GM12878 (cell line): ENCODE measurements at regions not wholly inside any gene's neighbourhood (a gene's known extent, or its start where the extent isn't known, plus 50 kb on each side); places are given as distances from the start of the nearest gene placed in this dataset.

ENCODE experiments used
- ATAC-seq: fragments of 200-7000 bp; cut with Tn5 transposase; 3 replicates; pipeline ENCODE4 v1.9.1; 2020; ENCODE audit warnings: mild to moderate bottlenecking, moderate library complexity
- BruUV-seq: library from RNA; stranded (reverse); fragments of 400-500 nt; replicated peaks from 2 replicates; lab custom pipeline; 2021; lab: Mats Ljungman, UMichigan
- CTCF ChIA-PET: fragments of 300-600 bp; sonication (Branson Sonifier 250); formaldehyde crosslinking; extraction: SDS; loops from one replicate; lab custom pipeline; 2021; ENCODE audit warnings: inconsistent platforms; lab: Yijun Ruan, JAX
- POLR2A ChIA-PET: fragments of 350-600 bp; formaldehyde crosslinking; extraction: SDS; loops from one replicate; lab custom pipeline; 2021; ENCODE audit warnings: inconsistent platforms; lab: Charles Lee
- RAD21 ChIA-PET: fragments of 300-600 bp; sonication (Branson Sonifier 250); formaldehyde crosslinking; loops from one replicate; lab custom pipeline; 2023; ENCODE audit warnings: antibody characterized with exemption; ENCODE audit not compliant: unreplicated experiment; lab: Charles Lee
- SMC1A ChIA-PET: fragments of 300-600 bp; sonication (Branson Sonifier 250); formaldehyde crosslinking; loops from one replicate; lab custom pipeline; 2023; ENCODE audit not compliant: unreplicated experiment, uncharacterized antibody; lab: Charles Lee
- DNase-seq: peaks from one replicate; pipeline ENCODE4 v3.0.0-alpha.2; 2011; ENCODE audit warnings: low read depth, low spot score
- FAIRE-seq: peaks from 3 replicates; lab custom pipeline; 2011; peaks lifted over from hg19 to GRCh38; lab: Jason Lieb, UNC
- H2AFZ ChIP-seq: 2 replicates; pipeline ENCODE4 v1.6.0; 2011; ENCODE audit warnings: low read depth, low read length, control low read depth; ENCODE audit not compliant: control insufficient read depth
- H3K27ac ChIP-seq: 2 replicates; pipeline ENCODE4 v1.5.1; 2011; ENCODE audit warnings: control low read depth; ENCODE audit not compliant: control insufficient read depth, insufficient read depth
- H3K27me3 ChIP-seq, 2 experiments: replicated peaks in 1 of 2; 2 replicates each; pipeline versions ENCODE4 v1.6.0 to v1.6.1; 2011; ENCODE audit warnings: low read length in 1 of 2; ENCODE audit not compliant: control insufficient read depth in 2 of 2, insufficient read depth in 2 of 2
- H3K36me3 ChIP-seq, 2 experiments: 2 replicates each; pipeline ENCODE4 v1.5.1; 2011; ENCODE audit warnings: low read length in 1 of 2; ENCODE audit not compliant: control insufficient read depth in 2 of 2, insufficient read depth in 2 of 2
- H3K4me1 ChIP-seq: 2 replicates; pipeline ENCODE4 v1.6.1; 2011; ENCODE audit warnings: mild to moderate bottlenecking, low read length, moderate library complexity, mixed read lengths; ENCODE audit not compliant: control insufficient read depth, insufficient read depth
- H3K4me2 ChIP-seq: 2 replicates; pipeline ENCODE4 v1.6.0; 2011; ENCODE audit warnings: control low read depth; ENCODE audit not compliant: control insufficient read depth, insufficient read depth
- H3K4me3 ChIP-seq: fragments of 200-600 bp; sonication (generic); 2 replicates; pipeline ENCODE4 v1.5.1; 2016
- H3K79me2 ChIP-seq: 2 replicates; pipeline ENCODE4 v1.6.0; 2011; ENCODE audit warnings: low read length; ENCODE audit not compliant: control insufficient read depth, insufficient read depth
- H3K9ac ChIP-seq: 2 replicates; pipeline ENCODE4 v1.8.0; 2011; ENCODE audit warnings: low read length, control low read depth, mixed read lengths; ENCODE audit not compliant: control insufficient read depth, insufficient read depth
- H3K9me3 ChIP-seq: replicated peaks from 3 replicates; pipeline ENCODE4 v1.5.1; 2011; ENCODE audit warnings: mild to moderate bottlenecking, low read length; ENCODE audit not compliant: control insufficient read depth, insufficient read depth
- H4K20me1 ChIP-seq: 2 replicates; pipeline ENCODE4 v1.6.0; 2011; ENCODE audit not compliant: control insufficient read depth, insufficient read depth
- ATF2 ChIP-seq: IDR thresholded peaks from 2 replicates; pipeline ENCODE4 v1.6.1; 2012; ENCODE audit warnings: low read length, inconsistent platforms
- BCL11A ChIP-seq: IDR thresholded peaks from 2 replicates; pipeline ENCODE4 v1.6.1; 2011; ENCODE audit warnings: low read depth, low read length
- BHLHE40 ChIP-seq, 2 experiments: fragments of 450-650 bp in 1 of 2; IDR thresholded peaks; 2 replicates each; pipeline ENCODE4 v1.6.1; 2011 to 2017; ENCODE audit warnings: low read depth in 2 of 2, borderline replicate concordance in 1 of 2, improper control_type of control experiment in 1 of 2, low read length in 1 of 2, mild to moderate bottlenecking in 1 of 2
- CHD1 ChIP-seq: IDR thresholded peaks from 2 replicates; pipeline ENCODE4 v1.6.1; 2012; ENCODE audit warnings: low read depth, low read length, improper control_type of control experiment
- EED ChIP-seq: sonication (generic); IDR thresholded peaks from 2 replicates; pipeline ENCODE4 v1.6.1; 2016; ENCODE audit warnings: antibody characterized with exemption, low read depth
- IKZF2 ChIP-seq, 2 experiments: fragments of 450-650 bp; IDR thresholded peaks; 2 replicates each; pipeline ENCODE4 v1.6.1; 2017; ENCODE audit warnings: mild to moderate bottlenecking in 2 of 2, moderate library complexity in 2 of 2
- KAT2A ChIP-seq: conservative IDR thresholded peaks from 2 replicates; pipeline ENCODE4 v1.6.1; 2011; ENCODE audit warnings: low read depth, low read length; ENCODE audit not compliant: control insufficient read depth
- MYB ChIP-seq: fragments of 150-350 bp; IDR thresholded peaks from 2 replicates; pipeline ENCODE4 v1.6.1; 2014; ENCODE audit warnings: mild to moderate bottlenecking, low read depth, low read length, borderline replicate concordance
- NFIC ChIP-seq: IDR thresholded peaks from 2 replicates; pipeline ENCODE4 v1.6.1; 2012; ENCODE audit warnings: low read depth, mild to moderate bottlenecking, inconsistent platforms, low read length, moderate library complexity
- POLR2AphosphoS2 ChIP-seq: IDR thresholded peaks from 2 replicates; pipeline ENCODE4 v1.6.1; 2011; ENCODE audit warnings: low read depth, mild to moderate bottlenecking, low read length, improper control_type of control experiment, moderate library complexity
- RUNX3 ChIP-seq: IDR thresholded peaks from 2 replicates; pipeline ENCODE4 v1.6.1; 2012; ENCODE audit warnings: low read length, inconsistent platforms
- SPI1 ChIP-seq: IDR thresholded peaks from 2 replicates; pipeline ENCODE4 v1.6.1; 2011; ENCODE audit warnings: low read depth, mild to moderate bottlenecking, low read length, moderate library complexity, borderline replicate concordance; ENCODE audit not compliant: insufficient read depth
- USF1 ChIP-seq: IDR thresholded peaks from 2 replicates; pipeline ENCODE4 v1.6.1; 2011; ENCODE audit warnings: borderline replicate concordance, low read depth, mild to moderate bottlenecking, moderate library complexity, mixed read lengths, low read length; ENCODE audit not compliant: insufficient read depth; ENCODE audit errors: extremely low read length
- ZBTB33 ChIP-seq: fragments of 450-650 bp; IDR thresholded peaks from 2 replicates; pipeline ENCODE4 v1.6.1; 2017; ENCODE audit warnings: mild to moderate bottlenecking
- WGBS: methylation state at CpG from one replicate; pipeline ENCODE4 v1.1.6; 2016; ENCODE audit warnings: low lambda C conversion rate; ENCODE audit not compliant: insufficient replicate concordance, insufficient coverage; ENCODE audit errors: missing lambda C conversion rate; 5-methylcytosine and 5-hydroxymethylcytosine counted together
- in situ Hi-C: fragments of 300-500 bp; cut with MboI; formaldehyde crosslinking; loops from 9 replicates; pipeline ENCODE4 v1.14.3; 2018; ENCODE audit warnings: mixed read lengths
- intact Hi-C: fragments of 100-400 bp; cut with micrococcal nuclease; formaldehyde crosslinking; loops from one replicate; pipeline ENCODE4 v1.14.2; 2022; ENCODE audit not compliant: unreplicated experiment
- TF ChIP-seq, protein P1 (sequence below): IDR thresholded peaks from 2 replicates; pipeline ENCODE4 v1.6.1; 2011; ENCODE audit warnings: low read depth, mild to moderate bottlenecking, low read length, moderate library complexity, borderline replicate concordance; ENCODE audit errors: extremely low read depth
- TF ChIP-seq, protein P2 (sequence below): fragments of 150-350 bp; IDR thresholded peaks from 2 replicates; pipeline ENCODE4 v1.6.1; 2014; ENCODE audit warnings: mild to moderate bottlenecking, low read depth, low read length

GRCh38 chr10:83724471-83725241, 414.7 kb upstream of the GHITM start:
- WGBS: 33% methylated on average over 5 of the region's 5 CpGs
- ChIA-PET RAD21 (no interaction called here), POLR2A (no interaction called here), SMC1A (interaction anchor here (0.8 kb wide), 1 partner anchor 179 kb away, joined by 3 read pairs; no protein-coding TSS in a partner anchor), CTCF (interaction anchor here (1.3 kb wide), 1 partner anchor 13 kb away, joined by 3 read pairs; no protein-coding TSS in a partner anchor)
- H3K4me3 ChIP-seq: no peak overlapping the region
- no peaks in the 10 kb centered on the region for H4K20me1 ChIP-seq
- in situ Hi-C loops: no loop called here
- ATAC-seq (peak; percentile 86), DNase-seq (peak; percentile 40), FAIRE-seq (peak; percentile 73)
- peak overlapping the region; percentile 16 for H2AFZ ChIP-seq
- peak overlapping the region; percentile 37; the same call in 1 of the 2 replicates for H3K27ac ChIP-seq
- no TSS peak for BruUV-seq
- intact Hi-C loops: no loop called here
- H3K79me2 ChIP-seq: no peaks in the 10 kb centered on the region
- H3K4me1 ChIP-seq: peaks cover 14% of the 10 kb centered on the region
- peaks cover 3% of the 10 kb centered on the region; the same call in 2 of the 3 replicates for H3K9me3 ChIP-seq
- no peaks in the 10 kb centered on the region for H3K36me3 ChIP-seq
- H3K27me3 ChIP-seq: no peaks in the 10 kb centered on the region
- H3K4me2 ChIP-seq: peak overlapping the region; percentile 58
- no peak overlapping the region for H3K9ac ChIP-seq
- TF ChIP-seq CHD1: no peak
- TF ChIP-seq POLR2AphosphoS2: no peak
- TF ChIP-seq BCL11A: 0 out of 2 replicates have a peak, but pooled peaks have one; percentile 26
- no peak for TF ChIP-seq KAT2A
- TF ChIP-seq USF1: peak; percentile 71
- peak; percentile 74 to 90 for TF ChIP-seq BHLHE40 (IDR thresholded peaks at IDR 0.05; ENCODE audit: borderline replicate concordance in 1 of 2, low read depth in 2 of 2, low read length in 1 of 2)
- no peak for TF ChIP-seq ZBTB33
- TF ChIP-seq, protein P1, sequence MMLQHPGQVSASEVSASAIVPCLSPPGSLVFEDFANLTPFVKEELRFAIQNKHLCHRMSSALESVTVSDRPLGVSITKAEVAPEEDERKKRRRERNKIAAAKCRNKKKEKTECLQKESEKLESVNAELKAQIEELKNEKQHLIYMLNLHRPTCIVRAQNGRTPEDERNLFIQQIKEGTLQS: peak; percentile 56; the same call in 1 of the 2 replicates
- TF ChIP-seq, protein P2, sequence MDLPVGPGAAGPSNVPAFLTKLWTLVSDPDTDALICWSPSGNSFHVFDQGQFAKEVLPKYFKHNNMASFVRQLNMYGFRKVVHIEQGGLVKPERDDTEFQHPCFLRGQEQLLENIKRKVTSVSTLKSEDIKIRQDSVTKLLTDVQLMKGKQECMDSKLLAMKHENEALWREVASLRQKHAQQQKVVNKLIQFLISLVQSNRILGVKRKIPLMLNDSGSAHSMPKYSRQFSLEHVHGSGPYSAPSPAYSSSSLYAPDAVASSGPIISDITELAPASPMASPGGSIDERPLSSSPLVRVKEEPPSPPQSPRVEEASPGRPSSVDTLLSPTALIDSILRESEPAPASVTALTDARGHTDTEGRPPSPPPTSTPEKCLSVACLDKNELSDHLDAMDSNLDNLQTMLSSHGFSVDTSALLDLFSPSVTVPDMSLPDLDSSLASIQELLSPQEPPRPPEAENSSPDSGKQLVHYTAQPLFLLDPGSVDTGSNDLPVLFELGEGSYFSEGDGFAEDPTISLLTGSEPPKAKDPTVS: no peak
- TF ChIP-seq ATF2: peak; percentile 61; the same call in 1 of the 2 replicates
- TF ChIP-seq IKZF2 (IDR thresholded peaks at IDR 0.05): peak in 1 of 2 experiments; percentile 14; a peak in 1 of 4 replicates
- peak; percentile 71 for TF ChIP-seq RUNX3
- TF ChIP-seq SPI1: 0 out of 2 replicates have a peak, but pooled peaks have one; percentile 0
- no peak for TF ChIP-seq MYB
- TF ChIP-seq EED: 0 out of 2 replicates have a peak, but pooled peaks have one; percentile 23
- TF ChIP-seq NFIC: peak; percentile 67; the same call in 1 of the 2 replicates
